CD1c-positive myeloid dendritic cell (primary cell): ENCODE measurements at regions not wholly inside any gene's neighbourhood (a gene's known extent, or its start where the extent isn't known, plus 50 kb on each side); places are given as distances from the start of the nearest gene placed in this dataset.

Source experiments
- DNase-seq: peaks from one replicate; pipeline ENCODE4 v3.0.0-alpha.2; 2016; ENCODE audit errors: extremely low spot score

DNA sequence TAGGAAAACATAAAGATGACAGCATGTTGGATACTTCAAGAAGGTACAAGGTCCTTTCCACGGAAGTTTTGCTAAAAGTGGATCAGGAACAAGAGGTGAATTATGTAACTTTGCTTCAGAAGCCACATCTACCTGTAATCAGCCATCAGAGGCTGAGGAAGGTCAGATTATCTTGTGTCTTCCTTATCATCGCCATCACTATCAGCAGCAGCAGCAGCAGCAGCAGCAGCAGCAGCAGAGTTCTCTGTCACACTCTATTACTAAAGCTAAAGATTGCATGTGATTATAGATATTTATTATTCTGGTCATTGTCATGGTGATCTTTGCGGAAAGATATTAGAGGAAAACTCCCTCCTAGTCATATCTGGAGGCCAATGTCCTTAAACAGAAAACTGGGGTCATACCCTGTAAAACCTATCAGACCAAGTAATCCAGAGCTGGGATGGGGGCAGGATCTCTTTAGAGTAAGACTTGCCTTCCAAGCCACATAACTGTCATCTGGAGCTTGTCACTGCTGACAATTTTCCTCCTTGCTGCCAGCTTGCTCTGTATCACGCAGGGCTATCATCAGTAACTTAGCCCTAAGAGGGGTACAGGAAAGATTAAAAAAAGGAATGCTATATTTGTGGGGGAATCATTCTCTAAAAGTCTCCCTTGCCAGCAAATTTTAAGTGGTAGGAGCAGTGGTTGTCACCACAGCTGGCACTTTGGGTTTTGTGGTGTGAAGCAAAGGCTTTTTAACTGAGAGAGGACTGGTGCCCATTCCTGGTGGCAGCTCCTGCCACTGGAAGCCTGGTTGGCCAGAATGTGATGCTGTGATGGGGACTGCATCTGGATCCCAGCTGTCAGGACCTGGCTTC, 130.9 kb upstream of the RASGRP1 start:
- DNase-seq, result no peak

DNA sequence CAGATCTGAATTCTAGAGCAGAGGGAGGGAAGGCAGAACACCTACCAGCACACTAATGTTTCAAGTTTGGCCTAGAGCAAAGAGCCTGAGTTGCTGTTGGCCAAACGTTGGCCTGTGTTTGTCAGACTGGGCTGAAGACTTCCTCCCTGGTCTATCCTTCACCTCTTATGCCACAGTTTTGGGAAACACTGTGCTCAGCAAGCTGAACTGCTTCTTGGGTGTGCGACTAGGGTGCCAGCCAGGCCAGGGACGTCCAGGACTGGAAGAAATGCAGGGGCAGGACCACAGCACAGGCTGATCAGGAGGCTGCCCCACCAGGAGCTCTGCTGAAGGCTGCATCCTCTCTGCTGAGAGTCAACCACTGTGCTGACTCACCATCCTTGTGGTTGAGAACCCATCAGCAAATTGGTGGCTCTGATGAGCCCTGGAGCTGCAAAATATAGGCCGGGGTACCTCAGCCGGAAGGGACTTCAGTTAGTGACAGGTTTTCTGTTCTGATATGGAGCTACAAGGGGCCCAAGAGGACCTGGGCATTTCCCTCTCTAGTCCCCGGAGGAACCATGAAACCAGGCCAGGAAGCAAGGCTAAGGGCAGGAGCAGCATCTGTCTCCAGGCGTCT, 131.6 kb upstream of the RASGRP1 start:
- no peak for DNase-seq

DNA sequence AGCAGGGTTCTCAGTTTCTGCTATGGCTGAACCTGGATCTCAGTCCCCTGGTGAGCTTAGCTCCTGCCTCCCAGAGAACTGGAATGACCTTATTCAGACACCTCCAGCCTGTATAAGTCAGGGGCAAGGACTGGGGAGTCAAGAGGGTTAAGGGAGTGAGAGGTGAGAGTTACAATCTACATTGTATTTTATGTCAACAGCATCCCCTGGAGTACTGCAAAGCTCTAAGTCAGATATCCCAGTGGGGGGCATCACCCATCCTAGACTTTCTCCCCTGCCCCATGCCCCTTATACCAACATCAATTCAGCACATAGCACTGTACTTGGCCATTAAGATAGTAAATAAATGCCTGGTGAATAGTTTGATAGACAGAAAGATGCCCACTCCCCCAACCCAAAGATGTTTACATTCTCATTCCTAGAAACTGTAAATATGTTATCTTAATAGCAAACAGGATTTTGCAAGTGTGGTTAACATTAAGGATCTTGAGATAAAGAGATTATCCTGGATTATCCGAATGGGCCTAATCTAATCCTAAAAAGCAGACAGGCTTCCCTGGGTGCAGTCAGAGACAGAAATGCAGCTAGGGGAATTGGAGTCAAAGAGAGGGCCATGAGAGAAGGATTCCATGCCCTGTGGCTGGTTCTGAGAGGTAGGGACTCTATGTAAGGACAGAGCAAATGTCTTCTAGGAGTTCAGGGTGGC, 132.3 kb upstream of the RASGRP1 start:
- DNase-seq, result no peak

DNA sequence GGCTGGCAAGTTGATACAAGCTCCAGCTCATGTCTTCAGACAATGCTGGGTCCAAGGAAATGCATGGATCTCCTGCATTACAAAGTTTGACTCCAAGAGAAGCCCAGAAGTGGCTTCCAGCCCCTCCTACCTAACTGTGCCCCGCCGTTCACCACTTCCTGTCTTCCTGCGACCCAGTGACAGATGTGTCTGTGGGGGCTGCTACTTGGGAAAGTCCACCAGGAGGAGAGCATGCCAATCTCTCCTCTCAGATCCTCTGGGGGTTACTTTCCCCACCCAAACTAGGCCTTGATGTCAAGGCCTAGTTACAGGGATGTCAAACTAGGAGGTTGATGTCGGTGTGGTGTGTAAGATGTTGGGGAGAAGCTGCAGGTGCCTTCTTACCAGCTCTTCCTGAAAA, 133.6 kb upstream of the RASGRP1 start:
- DNase-seq, result no peak

DNA sequence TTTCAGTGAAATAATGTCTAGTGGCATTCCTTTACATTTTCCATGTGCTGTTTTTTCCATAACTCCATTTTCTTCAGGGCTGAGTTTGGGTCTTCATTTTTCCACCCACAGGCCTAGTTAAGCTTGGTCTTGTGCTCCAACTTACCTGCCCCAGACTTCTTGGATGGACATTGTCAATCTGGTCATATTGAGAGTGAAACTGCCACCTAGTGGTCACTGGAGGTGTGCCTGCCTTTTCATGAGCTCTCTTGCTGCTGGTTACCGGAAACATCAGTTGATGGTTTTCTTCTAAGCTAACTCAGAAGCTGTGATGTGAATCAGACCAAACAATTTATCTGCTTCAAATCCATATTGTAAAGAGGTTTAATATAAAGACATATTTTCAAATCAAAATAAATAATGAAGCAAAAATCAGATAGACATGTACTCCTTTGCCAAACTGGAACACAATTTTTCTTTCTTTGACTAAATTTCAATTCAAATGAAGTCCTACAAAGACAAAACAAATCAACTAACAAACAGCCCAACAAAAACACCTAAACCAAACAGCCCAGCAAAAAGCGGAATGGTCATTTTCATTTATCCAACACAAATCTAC, 135.1 kb upstream of the RASGRP1 start:
- peak; percentile 71 for DNase-seq

DNA sequence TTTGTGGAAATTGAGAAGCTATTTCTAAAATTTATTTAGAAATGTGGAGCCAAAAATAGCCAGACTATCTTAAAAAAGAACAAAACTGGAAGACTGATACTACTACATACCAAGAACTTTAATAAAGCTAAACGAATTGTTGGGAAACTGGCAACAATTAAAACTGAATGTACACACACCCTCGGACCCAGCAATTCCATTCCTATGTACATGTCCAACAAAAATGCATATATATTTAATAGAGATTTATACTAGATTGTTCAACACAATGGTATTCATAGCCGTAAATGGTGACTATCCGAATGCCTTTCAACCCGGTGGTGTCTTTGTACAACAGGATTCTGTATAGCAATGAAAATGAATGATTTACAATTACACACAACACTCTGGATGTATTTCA, 136.5 kb upstream of the RASGRP1 start:
- DNase-seq, result no peak

DNA sequence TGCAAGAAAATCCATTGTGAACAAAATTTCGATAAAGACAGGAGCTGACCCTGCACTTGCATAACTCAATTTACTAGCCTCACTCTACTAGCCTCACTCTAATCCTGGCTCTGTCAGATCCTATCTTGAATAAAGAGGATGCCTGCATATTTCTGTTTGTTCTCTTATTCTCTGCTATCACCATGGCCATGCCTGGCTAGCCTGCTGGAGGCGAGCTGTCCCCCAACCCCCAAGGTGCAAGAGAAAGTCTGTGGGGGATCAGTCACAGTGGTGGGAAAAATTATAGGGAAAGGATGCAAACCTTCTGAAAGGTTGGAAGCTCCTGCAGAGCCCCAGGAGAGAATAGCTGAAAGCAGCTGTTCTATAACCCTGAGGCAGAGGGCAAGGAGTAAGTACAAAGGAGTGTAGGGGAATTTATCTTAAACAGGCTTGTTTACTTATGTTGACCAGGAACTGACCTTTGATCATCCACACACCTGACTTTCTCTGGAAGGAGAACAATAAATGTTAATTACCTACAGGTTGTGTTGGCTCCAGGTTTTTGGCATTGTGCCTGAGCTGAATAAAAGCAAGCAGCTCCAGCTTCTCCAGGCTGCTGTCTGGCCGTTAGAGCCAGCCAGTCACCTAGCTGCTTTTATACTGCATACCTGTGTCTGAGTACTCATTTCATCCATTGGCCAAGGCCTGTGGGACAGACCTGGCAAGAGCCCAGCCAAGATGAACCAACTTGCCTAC, 137.7 kb upstream of the RASGRP1 start:
- DNase-seq, result no peak

DNA sequence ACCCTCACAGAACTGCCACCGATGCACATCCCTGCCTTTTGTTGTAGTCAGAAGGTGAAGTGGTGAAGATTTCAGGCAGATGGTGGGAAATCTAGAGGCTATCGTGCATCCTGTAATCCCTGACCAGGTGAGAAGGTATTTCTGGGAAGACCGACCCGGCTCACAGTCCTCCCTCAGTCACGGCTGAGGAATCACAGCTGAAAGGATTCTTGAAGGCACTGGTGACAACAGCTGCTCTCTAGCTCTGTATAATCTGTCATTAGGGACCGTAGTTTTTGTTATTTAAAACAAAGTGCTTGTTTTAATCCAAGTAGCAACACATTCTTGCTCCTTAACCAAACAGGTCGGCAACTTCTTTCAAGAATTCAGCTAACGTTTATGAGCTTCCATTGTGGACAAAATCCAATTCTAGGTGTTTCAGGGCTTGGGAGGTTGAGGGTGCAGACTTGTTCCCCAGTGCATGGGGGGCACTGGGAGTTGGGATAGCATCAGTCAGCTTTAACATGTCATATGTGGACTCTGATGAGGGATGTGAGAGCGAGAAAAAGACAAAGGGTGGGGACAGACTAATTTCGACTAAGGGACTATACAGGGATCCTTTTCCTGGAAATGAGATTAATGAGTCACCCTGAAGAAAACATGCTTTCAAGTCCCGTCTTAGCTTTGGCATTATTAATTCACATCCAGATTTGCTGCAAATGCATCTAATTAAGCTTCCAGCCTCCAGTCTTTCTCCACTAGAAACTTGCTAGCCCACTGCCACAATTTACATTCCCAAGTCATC, 141.0 kb upstream of the RASGRP1 start:
- no peak for DNase-seq

DNA sequence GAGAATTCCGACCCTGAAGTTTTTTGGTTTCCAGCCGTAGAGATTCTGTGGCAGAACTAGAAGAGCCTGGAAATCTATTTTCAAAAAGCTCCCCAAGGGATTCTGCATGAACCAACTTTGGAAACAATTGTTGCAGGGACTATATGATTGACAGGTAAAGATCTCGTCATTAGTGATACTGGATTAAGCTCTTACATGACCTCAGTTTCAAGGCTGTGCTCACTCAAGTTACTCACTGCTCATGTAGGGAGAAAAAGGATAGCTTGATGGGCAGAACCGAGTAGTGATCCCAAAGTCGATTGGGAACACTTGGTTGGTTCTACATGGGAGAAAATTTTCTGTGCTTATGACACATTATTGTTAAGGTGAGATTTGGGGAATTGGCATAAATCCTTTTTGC, 142.3 kb upstream of the RASGRP1 start:
- no peak for DNase-seq

DNA sequence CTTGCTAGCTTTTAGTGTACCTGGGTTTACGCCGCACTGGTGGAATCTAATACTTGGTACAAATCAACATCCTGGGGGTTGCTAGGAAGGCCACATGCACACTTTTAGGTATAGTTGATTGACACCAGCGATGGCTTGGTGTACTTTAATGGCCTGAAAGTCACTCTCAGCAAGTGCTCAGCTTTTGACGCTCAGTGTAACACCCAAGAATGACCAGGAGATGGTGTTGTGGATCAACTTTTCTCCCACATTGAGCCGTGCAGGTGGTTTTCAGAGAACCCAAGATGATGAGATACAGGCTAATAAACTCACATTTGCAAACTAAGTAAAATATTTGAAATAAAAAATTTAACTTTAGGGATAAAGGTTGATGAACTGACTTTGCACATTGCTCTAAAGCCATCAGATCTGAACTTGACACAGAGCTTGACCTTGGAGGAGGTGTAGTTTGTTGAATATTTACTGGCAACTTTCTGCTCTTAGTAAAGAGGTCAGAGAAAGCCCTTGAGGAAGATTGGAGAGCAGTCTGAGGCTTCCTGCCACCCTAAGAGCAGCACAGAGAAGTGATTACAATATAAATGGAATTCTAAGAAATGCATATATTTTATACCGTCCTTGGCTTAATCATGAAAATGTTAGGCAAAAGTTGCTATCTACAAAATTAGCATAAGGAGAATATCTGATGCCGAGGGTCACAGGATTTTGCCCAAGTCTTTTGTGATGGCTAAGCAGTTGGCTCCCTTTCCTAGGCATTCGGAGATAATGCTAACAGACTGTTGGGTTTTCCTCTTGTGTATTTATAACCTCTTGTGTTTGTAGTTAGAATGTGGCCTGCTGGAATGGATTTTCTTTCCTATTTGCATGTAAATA, 143.4 kb upstream of the RASGRP1 start:
- DNase-seq, result peak; percentile 46

DNA sequence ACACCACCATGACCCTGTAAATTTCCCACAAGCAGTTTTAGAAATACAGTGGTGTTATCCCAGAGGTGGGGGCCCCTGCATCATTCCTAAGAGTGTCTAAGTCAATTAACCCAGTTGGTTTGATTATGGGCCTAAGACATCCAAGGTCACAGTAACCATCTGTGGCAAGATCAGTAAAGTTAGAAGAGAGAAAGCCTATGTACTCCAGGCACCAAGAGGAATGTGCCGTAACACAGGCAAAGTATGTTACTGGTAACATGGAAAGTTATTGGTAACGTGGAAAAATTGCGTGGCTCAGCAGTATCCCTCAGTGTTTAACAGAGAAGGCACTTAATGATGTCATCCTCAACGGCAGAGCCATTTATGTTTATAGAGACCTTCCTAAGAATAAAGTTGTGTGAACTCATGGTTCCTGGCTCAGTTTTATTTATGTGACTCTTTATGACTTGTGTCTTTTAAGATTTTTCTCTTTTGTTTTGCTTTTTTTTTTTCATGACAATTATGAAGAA, 144.1 kb upstream of the RASGRP1 start:
- DNase-seq, result no peak

DNA sequence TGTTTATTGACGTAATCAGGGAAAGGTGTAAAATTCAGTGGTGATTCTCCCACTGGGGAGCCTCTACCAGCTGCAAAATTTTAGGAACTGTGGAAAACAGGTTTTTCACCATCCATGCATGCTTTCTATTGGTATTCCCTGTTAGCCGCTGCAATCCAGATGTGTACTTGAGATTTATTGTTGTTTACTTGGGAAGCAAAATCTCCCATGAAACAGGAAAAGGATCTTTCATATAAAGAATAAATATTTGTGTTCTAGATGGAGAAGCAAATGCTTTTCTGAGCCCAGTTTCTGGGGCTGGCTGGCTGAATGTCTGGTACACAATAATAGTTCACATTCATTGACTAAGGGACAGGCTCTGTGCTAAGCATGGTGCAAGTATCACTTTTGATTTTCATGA, 144.6 kb upstream of the RASGRP1 start:
- no peak for DNase-seq

DNA sequence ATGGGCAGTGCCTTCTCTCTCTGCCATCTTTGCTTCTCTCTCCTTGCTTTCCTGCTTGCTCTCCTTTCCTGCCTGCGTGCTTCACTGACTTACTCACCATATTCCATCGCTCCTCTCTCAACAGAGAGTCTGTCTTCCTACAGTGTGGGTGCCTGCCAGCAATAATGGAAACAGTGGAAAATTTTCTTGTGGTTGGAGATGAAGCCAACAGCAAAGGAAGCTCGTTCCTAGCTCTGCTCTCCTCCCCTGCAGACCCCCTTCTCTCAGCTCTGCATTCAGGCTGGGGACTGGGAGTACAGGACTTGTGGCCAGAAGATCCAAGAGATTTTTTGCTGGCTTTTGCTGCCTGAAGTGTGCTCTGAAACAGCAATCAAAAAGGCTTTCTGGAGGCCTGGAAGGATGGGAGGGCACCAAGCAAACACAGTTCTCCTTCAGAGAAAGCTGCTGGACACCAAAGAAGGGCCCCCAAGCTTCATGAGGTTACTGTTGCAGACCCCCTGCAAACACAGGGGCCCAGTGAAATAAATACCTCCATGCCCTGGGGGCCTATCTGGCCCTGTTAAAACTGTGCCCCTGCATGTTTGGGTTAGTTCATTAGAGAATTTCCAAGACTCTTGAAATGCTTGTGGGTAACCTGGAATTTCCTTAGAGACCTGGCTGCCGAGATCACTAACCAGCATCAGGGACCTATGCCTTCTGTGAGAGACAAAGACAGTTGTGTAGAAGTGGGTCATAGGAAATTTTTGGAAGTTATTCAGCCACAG, 149.9 kb upstream of the RASGRP1 start:
- no peak for DNase-seq

DNA sequence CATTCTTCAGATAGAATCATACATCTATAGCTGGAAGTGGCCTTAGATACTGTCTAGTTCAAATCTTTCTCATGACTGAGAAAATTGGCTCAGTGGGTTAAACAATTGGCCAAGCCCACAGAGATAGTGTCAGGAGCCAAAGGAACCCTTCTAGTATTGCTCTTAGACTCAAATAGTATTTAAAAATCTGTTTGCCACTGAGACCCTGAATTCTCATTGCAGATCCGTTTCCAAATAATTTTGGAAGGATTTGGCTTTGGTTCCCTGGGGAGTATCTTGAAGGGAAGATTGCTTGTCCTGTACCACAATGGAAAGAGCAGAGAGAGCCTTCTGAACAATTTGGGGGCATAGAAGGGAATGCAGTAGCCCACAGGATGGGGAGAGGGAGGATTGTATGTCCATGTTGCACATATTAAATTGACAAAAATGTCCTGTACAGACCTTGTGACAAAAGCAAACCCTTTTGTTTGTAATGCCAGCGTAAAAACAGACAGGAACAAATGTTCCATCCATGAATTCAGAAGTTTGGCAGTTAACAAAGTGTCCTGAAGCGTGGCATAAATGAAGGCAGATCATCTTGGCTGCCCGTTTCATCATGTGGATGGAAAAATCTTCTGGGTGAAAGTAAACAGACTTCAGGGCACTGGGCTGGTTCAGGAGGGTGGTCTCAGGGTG, 156.4 kb upstream of the RASGRP1 start:
- no peak for DNase-seq

DNA sequence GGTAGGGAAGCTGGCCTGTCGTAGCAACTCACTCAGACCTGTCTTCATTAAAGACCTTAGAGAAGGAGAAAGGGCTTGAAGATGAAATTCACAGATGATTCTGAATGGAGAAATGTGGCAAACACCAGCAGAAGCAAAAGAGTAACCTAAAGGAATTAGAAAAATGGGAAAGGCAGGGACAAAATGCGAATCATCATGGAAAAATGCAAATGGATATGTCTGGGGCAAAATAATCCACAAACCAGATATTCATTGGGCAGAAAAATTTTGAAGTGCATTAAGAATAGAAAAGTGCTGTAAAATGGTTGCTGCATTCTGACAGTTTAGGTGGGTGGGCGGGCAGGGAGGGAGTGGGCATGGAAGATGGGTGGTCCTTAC, 156.9 kb upstream of the RASGRP1 start:
- no peak for DNase-seq

DNA sequence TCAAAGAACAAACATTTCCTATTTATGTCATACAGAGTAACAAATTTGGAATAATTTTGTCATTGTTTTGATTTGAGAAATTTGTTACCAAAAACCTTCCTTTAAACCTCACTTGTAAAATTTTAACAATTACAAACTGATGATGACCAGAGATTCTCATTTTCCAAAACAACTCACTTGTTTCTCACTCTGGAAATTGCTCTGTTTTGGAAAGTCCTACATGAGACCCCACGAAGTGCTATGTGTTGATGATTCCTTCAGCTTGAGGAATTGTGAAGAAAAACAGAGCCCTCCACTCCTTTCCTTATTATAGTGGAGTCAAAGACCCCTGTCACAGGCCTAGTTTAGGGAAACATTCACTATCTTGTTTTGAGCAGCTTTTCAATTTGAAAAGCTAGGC, 157.6 kb upstream of the RASGRP1 start:
- DNase-seq, result no peak

DNA sequence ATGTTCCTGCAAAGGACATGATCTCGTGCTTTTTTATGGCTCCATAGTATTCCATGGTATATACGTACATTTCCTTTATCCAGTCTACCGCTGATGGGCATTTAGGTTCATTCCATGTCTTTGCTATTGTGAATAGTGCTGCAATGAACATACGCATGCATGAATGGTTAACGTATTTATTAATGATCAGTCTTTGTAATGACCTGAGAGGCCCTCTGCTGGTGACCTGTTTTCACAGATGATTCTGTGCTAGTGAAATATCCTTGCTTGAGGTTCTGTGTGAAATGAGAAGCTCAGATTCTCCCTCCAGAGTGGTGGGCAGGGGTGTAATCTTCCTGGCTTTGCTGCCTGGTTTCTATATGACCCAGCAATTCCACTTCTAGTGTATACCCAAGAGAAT, 160.2 kb upstream of the RASGRP1 start:
- DNase-seq, result no peak

DNA sequence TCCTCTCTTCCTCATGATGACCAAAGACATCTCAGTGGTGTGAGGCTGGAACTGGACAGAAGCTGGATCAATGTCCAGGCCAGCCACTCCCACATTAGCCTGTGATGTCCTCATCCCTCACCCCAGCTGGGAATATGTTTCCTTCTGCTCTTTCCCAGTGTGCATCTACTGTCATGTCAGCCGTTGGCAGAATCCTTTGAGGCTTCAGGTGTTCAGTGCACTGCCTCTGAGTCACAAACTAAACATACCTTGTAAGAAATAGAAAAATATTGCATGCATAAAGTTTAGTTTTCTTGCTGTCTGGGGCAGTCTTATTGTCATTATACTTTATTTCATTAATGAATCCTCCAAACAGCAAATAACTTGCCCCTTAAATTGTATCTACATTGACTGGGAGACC, 161.6 kb upstream of the RASGRP1 start:
- no peak for DNase-seq

DNA sequence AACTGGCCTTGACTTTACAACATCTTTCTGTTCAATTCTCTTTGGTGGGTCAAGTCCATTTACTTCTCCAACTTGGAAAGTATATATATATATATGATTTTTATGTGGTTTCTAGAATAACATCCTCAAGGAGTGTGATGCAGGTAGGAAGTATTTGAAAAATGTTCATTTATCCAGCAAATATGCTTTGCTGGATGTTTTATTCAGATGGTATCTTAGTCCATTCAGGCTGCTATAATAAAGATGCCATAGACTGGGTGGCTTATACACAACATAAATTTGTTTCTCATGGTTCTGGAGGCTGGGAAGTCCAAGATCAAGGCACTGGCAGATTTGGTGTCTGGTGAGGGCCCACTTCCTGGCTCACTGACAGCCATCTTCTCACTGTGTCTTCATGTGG, 168.7 kb upstream of the RASGRP1 start:
- no peak for DNase-seq
